Osteocyte (in vitro differentiated cells): ENCODE measurements at regions not wholly inside any gene's neighbourhood (a gene's known extent, or its start where the extent isn't known, plus 50 kb on each side); places are given as distances from the start of the nearest gene placed in this dataset.

Experiments
- DNase-seq: peaks from one replicate; pipeline ENCODE4 v3.0.0; 2021; ENCODE audit warnings: mixed read lengths; ENCODE audit not compliant: unreplicated experiment; ENCODE audit errors: extremely low spot score
- H3K27ac Mint-ChIP-seq: one replicate; pipeline ENCODE4 v1.8.0; 2021; ENCODE audit warnings: mild to moderate bottlenecking, mixed read lengths; ENCODE audit not compliant: unreplicated experiment
- H3K27me3 Mint-ChIP-seq: one replicate; pipeline ENCODE4 v1.8.0; 2021; ENCODE audit warnings: mixed read lengths; ENCODE audit not compliant: unreplicated experiment
- H3K36me3 Mint-ChIP-seq: one replicate; pipeline ENCODE4 v1.8.0; 2021; ENCODE audit warnings: mixed read lengths; ENCODE audit not compliant: unreplicated experiment
- H3K4me1 Mint-ChIP-seq: one replicate; pipeline ENCODE4 v1.8.0; 2021; ENCODE audit warnings: mixed read lengths; ENCODE audit not compliant: unreplicated experiment
- H3K4me3 Mint-ChIP-seq: one replicate; pipeline ENCODE4 v1.8.0; 2021; ENCODE audit warnings: mild to moderate bottlenecking, moderate library complexity, mixed read lengths; ENCODE audit not compliant: unreplicated experiment
- H3K9me3 Mint-ChIP-seq: one replicate; pipeline ENCODE4 v1.8.0; 2021; ENCODE audit warnings: mixed read lengths; ENCODE audit not compliant: unreplicated experiment
- CTCF ChIP-seq: fragments of 200-600 bp; sonication (generic); IDR thresholded peaks from 2 replicates; pipeline ENCODE4 v1.5.0; 2021; ENCODE audit warnings: antibody characterized with exemption, mild to moderate bottlenecking, moderate library complexity

GRCh38 chr7:52830801-52831200, 204.6 kb upstream of the POM121L12 start:
- Mint-ChIP-seq H3K27me3 (no peaks in the 10 kb centered on the region), H3K27ac (no peak overlapping the region), H3K9me3 (peaks cover 35% of the 10 kb centered on the region), H3K4me3 (no peak overlapping the region), H3K4me1 (no peaks in the 10 kb centered on the region), H3K36me3 (no peaks in the 10 kb centered on the region)
- DNase-seq: no peak
- no peak for TF ChIP-seq CTCF

GRCh38 chr7:52826515-52827265, 208.7 kb upstream of the POM121L12 start:
- Mint-ChIP-seq H3K36me3 (no peaks in the 10 kb centered on the region), H3K4me1 (no peaks in the 10 kb centered on the region), H3K9me3 (peaks cover 57% of the 10 kb centered on the region), H3K4me3 (no peak overlapping the region), H3K27ac (no peak overlapping the region), H3K27me3 (no peaks in the 10 kb centered on the region)
- DNase-seq: no peak
- no peak for TF ChIP-seq CTCF

- Mint-ChIP-seq H3K4me3 (no peak overlapping the region), H3K36me3 (no peaks in the 10 kb centered on the region), H3K27ac (no peak overlapping the region), H3K4me1 (no peaks in the 10 kb centered on the region), H3K9me3 (peaks cover 60% of the 10 kb centered on the region), H3K27me3 (no peaks in the 10 kb centered on the region)
- no peak for DNase-seq
- TF ChIP-seq CTCF: no peak
Measured at GRCh38 chr7:52825611-52826010, 209.8 kb upstream of the POM121L12 start.

- Mint-ChIP-seq H3K9me3 (peaks cover 41% of the 10 kb centered on the region), H3K4me3 (no peak overlapping the region), H3K27ac (no peak overlapping the region), H3K27me3 (no peaks in the 10 kb centered on the region), H3K36me3 (no peaks in the 10 kb centered on the region), H3K4me1 (no peaks in the 10 kb centered on the region)
- no peak for TF ChIP-seq CTCF
- DNase-seq: no peak
Measured at GRCh38 chr7:52811537-52811936, 223.9 kb upstream of the POM121L12 start.

- Mint-ChIP-seq H3K27me3 (no peaks in the 10 kb centered on the region), H3K4me1 (no peaks in the 10 kb centered on the region), H3K27ac (no peak overlapping the region), H3K36me3 (no peaks in the 10 kb centered on the region), H3K4me3 (no peak overlapping the region), H3K9me3 (peaks cover 55% of the 10 kb centered on the region)
- DNase-seq: no peak
- TF ChIP-seq CTCF: no peak
Measured at GRCh38 chr7:52799817-52800216, 235.6 kb upstream of the POM121L12 start.
